ENCODE measurements at regions not wholly inside any gene's neighbourhood (a gene's known extent, or its start where the extent isn't known, plus 50 kb on each side); places are given as distances from the start of the nearest gene placed in this dataset.

GRCh38 chr9:24045150-24045549 lies 219.1 kb upstream of the ELAVL2 start:
- Histone ChIP-seq H3K79me2 (ENCODE audit: insufficient read depth, low read length) (no peaks in the 10 kb centered on the region), H4K20me1 (ENCODE audit: insufficient read depth, low read length) (no peaks in the 10 kb centered on the region), H2AFZ (ENCODE audit: low read length) (no peak overlapping the region), H3K9ac (ENCODE audit: insufficient read depth, low read depth, low read length) (no peak overlapping the region), H3K4me1 (ENCODE audit: insufficient read depth, low read length) (no peaks in the 10 kb centered on the region), H3K4me3 (replicated peaks in 1 of 3; ENCODE audit: insufficient read depth in 1 of 3, low read depth in 2 of 3, low read length in 3 of 3) (no peak overlapping the region), H3K4me2 (ENCODE audit: low read depth, low read length) (no peak overlapping the region), H3K27me3 (ENCODE audit: control insufficient read depth in 1 of 2, insufficient read depth in 2 of 2, low read length in 2 of 2) (no peaks in the 10 kb centered on the region), H3K27ac (ENCODE audit: extremely low read length, insufficient read depth, low read length) (no peak overlapping the region), H3K36me3 (replicated peaks in 1 of 2; ENCODE audit: control insufficient read depth in 1 of 2, insufficient read depth in 2 of 2, low read length in 2 of 2) (no peaks in the 10 kb centered on the region), H3K9me3 (ENCODE audit: low read length) (peaks cover 85% of the 10 kb centered on the region)
- FAIRE-seq: no peak
- intact Hi-C loops (cut with micrococcal nuclease; ENCODE audit: unreplicated experiment): no loop called here
- 18% methylated on average over 3 of the region's 3 CpGs for WGBS (ENCODE audit: low lambda C conversion rate)
- CTCF ChIA-PET (ENCODE audit: low intra/inter-chr PET ratio, low total read pairs): no interaction called here
- POLR2A ChIA-PET: no interaction called here
- TF ChIP-seq, protein P1, sequence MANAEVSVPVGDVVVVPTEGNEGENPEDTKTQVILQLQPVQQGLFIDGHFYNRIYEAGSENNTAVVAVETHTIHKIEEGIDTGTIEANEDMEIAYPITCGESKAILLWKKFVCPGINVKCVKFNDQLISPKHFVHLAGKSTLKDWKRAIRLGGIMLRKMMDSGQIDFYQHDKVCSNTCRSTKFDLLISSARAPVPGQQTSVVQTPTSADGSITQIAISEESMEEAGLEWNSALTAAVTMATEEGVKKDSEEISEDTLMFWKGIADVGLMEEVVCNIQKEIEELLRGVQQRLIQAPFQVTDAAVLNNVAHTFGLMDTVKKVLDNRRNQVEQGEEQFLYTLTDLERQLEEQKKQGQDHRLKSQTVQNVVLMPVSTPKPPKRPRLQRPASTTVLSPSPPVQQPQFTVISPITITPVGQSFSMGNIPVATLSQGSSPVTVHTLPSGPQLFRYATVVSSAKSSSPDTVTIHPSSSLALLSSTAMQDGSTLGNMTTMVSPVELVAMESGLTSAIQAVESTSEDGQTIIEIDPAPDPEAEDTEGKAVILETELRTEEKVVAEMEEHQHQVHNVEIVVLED (CRISPR knock-in tag; IDR thresholded peaks at IDR 0.05; ENCODE audit: borderline replicate concordance): no peak
- no peak for TF ChIP-seq NFYC (CRISPR knock-in tag; IDR thresholded peaks at IDR 0.05)
- no peak for TF ChIP-seq PHF5A (CRISPR knock-in tag; IDR thresholded peaks at IDR 0.05; ENCODE audit: low read depth, unreplicated experiment)
- in situ Hi-C loops (cut with HindIII; ENCODE audit: extremely low pct_ligation_motif_present, low pct_unique_long_range_greater_than_20kb): no loop called here
- no peak for ATAC-seq
- no peak for DNase-seq (ENCODE audit: low spot score)
- no TSS peak for BruUV-seq (replicated peaks)

DNA sequence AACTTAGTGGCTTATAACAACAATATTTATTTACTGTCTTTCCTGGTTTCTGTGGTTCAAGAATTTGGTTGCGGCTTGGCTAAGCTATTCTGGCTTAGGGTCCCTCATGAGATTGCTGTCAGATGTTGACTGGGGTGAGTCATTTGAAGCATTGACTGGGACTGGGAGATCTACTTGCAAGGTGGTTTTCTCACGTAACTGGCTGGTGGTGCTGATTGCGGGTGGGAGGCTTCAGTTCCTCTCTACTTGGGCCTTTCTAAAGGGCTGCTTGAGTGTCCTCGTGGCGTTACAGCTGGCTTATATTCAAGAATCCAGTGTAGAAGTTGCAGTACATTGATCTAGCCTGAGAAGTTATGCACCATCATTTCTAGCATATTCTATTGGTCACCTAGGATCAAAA lies 218.5 kb upstream of the ELAVL2 start:
- no peaks in the 10 kb centered on the region for H4K20me1 ChIP-seq (ENCODE audit: insufficient read depth, low read length)
- H3K4me1 ChIP-seq (ENCODE audit: insufficient read depth, low read length): no peaks in the 10 kb centered on the region
- in situ Hi-C loops (cut with HindIII; ENCODE audit: extremely low pct_ligation_motif_present, low pct_unique_long_range_greater_than_20kb) (no loop called here), intact Hi-C loops (cut with micrococcal nuclease; ENCODE audit: unreplicated experiment) (no loop called here)
- no peaks in the 10 kb centered on the region for H3K36me3 ChIP-seq (replicated peaks in 1 of 2; ENCODE audit: control insufficient read depth in 1 of 2, insufficient read depth in 2 of 2, low read length in 2 of 2)
- TF ChIP-seq ZNF333 (CRISPR knock-in tag; IDR thresholded peaks at IDR 0.05; ENCODE audit: borderline replicate concordance) (no peak), PHF5A (CRISPR knock-in tag; IDR thresholded peaks at IDR 0.05; ENCODE audit: low read depth, unreplicated experiment) (no peak), ZBTB2 (CRISPR knock-in tag; IDR thresholded peaks at IDR 0.05; ENCODE audit: low read depth) (no peak), GATA4 (IDR thresholded peaks at IDR 0.05; ENCODE audit: borderline replicate concordance, low read depth) (no peak), ZNF713 (CRISPR knock-in tag; IDR thresholded peaks at IDR 0.05) (no peak), ZSCAN12 (CRISPR knock-in tag; IDR thresholded peaks at IDR 0.05) (no peak), BCL6 (CRISPR knock-in tag; IDR thresholded peaks at IDR 0.05) (no peak)
- TF ChIP-seq, protein P2, sequence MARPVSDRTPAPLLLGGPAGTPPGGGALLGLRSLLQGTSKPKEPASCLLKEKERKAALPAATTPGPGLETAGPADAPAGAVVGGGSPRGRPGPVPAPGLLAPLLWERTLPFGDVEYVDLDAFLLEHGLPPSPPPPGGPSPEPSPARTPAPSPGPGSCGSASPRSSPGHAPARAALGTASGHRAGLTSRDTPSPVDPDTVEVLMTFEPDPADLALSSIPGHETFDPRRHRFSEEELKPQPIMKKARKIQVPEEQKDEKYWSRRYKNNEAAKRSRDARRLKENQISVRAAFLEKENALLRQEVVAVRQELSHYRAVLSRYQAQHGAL (CRISPR knock-in tag; IDR thresholded peaks at IDR 0.05; ENCODE audit: not compliant biosample characterization): no peak
- POLR2A ChIA-PET: no interaction called here
- H3K9ac ChIP-seq (ENCODE audit: insufficient read depth, low read depth, low read length): no peak overlapping the region
- H3K27me3 ChIP-seq (ENCODE audit: control insufficient read depth in 1 of 2, insufficient read depth in 2 of 2, low read length in 2 of 2): no peaks in the 10 kb centered on the region
- no peak overlapping the region for H2AFZ ChIP-seq (ENCODE audit: low read length)
- BruUV-seq (replicated peaks): no TSS peak
- CTCF ChIA-PET (ENCODE audit: low intra/inter-chr PET ratio, low total read pairs): no interaction called here
- 25% methylated on average over 5 of the region's 5 CpGs for WGBS (ENCODE audit: low lambda C conversion rate)
- H3K79me2 ChIP-seq (ENCODE audit: insufficient read depth, low read length): no peaks in the 10 kb centered on the region
- no peak overlapping the region for H3K4me2 ChIP-seq (ENCODE audit: low read depth, low read length)
- H3K9me3 ChIP-seq (ENCODE audit: low read length): peaks cover 87% of the 10 kb centered on the region
- no peak overlapping the region for H3K27ac ChIP-seq (ENCODE audit: extremely low read length, insufficient read depth, low read length)
- H3K4me3 ChIP-seq (replicated peaks in 1 of 3; ENCODE audit: insufficient read depth in 1 of 3, low read depth in 2 of 3, low read length in 3 of 3): no peak overlapping the region
- no peak for ATAC-seq
- no peak for DNase-seq (ENCODE audit: low spot score)
- no peak for FAIRE-seq
